ENCODE measurements at regions not wholly inside any gene's neighbourhood (a gene's known extent, or its start where the extent isn't known, plus 50 kb on each side); places are given as distances from the start of the nearest gene placed in this dataset.

DNA sequence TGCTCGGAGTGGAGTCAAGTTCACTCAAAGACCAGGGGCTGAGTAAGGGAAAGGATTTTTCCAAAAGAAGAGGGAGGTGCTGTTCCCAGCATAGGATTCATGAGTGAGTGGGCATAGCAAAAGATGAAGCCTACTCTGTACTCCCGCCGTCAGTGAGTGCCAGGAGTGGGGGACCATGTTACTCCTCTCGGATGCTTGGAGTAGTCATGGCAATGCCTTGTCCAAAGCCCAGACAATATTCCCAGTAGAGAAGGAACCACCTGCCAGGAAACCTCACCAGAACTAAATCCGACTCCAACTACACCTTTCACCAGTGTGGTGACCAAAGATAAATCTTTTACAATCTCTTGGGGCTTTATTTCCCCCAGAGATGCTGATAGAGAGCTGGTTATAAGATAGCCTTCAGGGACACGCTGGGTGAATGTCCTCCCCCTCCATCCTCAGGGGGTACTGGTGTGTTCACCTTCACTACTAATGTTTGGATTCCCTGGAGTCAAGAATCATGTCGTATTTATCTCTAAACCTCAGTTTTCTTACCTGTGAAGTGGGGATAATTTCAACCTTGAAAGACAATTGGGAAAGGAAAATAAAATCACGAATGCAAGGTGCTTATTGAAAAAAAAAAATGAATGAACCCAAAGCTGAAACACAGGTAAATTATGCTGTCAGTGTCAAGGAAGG lies 165.2 kb downstream of the NSG2 start:
- no peak overlapping the region for H3K27ac ChIP-seq
- no peaks in the 10 kb centered on the region for H3K9me3 ChIP-seq
- 58 to 61% methylated on average over 3 to 4 of the region's 8 CpGs for WGBS, 2 donors (ENCODE audit: low coverage in 1 of 2)
- ATAC-seq, result no peak
- peaks cover 64% of the 10 kb centered on the region for H3K27me3 ChIP-seq
- H3K36me3 ChIP-seq, result no peaks in the 10 kb centered on the region
- H3K4me3 ChIP-seq, result no peak overlapping the region
- H3K4me1 ChIP-seq, result no peaks in the 10 kb centered on the region
- TF ChIP-seq EP300 (IDR thresholded peaks at IDR 0.05), result no peak
- no peak for TF ChIP-seq POLR2A (IDR thresholded peaks at IDR 0.05)
- TF ChIP-seq POLR2AphosphoS5 (IDR thresholded peaks at IDR 0.05), result no peak

DNA sequence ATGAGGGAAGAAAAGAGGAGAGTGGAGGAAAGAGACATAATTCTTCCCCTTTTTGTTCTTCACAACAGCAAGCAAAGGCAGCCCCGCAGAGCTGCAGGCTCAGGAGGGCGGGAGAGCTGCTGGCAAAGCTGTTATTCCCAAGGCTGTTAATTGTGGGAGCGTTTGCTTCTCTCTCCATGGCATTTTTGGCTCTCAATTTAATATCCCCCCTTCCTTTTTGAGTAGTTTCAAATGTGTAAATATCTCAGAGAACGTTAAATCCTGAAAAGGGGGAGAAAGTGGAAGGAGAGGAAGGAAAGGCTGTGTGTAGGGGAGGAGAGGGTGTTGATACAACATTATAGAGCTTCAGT lies 165.7 kb downstream of the NSG2 start:
- H3K4me3 ChIP-seq, result no peak overlapping the region
- H3K27me3 ChIP-seq, result peaks cover 62% of the 10 kb centered on the region
- no peak for TF ChIP-seq POLR2A (IDR thresholded peaks at IDR 0.05)
- TF ChIP-seq, protein P1, sequence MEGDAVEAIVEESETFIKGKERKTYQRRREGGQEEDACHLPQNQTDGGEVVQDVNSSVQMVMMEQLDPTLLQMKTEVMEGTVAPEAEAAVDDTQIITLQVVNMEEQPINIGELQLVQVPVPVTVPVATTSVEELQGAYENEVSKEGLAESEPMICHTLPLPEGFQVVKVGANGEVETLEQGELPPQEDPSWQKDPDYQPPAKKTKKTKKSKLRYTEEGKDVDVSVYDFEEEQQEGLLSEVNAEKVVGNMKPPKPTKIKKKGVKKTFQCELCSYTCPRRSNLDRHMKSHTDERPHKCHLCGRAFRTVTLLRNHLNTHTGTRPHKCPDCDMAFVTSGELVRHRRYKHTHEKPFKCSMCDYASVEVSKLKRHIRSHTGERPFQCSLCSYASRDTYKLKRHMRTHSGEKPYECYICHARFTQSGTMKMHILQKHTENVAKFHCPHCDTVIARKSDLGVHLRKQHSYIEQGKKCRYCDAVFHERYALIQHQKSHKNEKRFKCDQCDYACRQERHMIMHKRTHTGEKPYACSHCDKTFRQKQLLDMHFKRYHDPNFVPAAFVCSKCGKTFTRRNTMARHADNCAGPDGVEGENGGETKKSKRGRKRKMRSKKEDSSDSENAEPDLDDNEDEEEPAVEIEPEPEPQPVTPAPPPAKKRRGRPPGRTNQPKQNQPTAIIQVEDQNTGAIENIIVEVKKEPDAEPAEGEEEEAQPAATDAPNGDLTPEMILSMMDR (IDR thresholded peaks at IDR 0.05), result no peak
- no peak for TF ChIP-seq EP300 (IDR thresholded peaks at IDR 0.05)
- no peak for TF ChIP-seq POLR2AphosphoS5 (IDR thresholded peaks at IDR 0.05)
- no peaks in the 10 kb centered on the region for H3K4me1 ChIP-seq
- no peaks in the 10 kb centered on the region for H3K36me3 ChIP-seq
- H3K27ac ChIP-seq, result no peak overlapping the region
- 34 to 67% methylated on average over 2 to 4 of the region's 4 CpGs for WGBS, 2 donors (ENCODE audit: low coverage in 1 of 2)
- no peak for ATAC-seq
- H3K9me3 ChIP-seq, result no peaks in the 10 kb centered on the region

DNA sequence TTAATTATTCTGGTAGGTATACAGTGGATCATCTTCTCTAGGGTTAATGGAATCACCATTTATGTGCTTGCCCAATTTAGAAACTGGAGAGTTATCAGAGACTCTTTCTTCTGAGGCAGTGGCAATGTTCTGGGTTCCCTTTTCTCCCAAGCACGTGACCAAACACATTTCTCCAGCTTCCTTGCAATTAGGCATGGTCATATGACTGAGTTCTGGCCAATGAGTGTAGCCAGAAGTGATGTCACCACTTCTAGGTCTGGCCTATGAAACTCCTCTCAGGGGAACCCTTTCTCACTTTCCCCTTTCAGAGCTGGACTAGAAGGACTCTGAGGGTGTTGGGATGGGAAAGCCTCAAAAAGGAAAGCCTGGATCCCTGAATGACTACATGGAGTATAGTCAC lies 172.0 kb downstream of the NSG2 start:
- Histone ChIP-seq H3K4me1 (no peaks in the 10 kb centered on the region), H3K9me3 (peaks cover 0 to 25% (median 0%) of the 10 kb centered on the region in 3 donors), H3K4me3 (no peak overlapping the region), H3K36me3 (no peaks in the 10 kb centered on the region), H3K27me3 (peaks cover 21% of the 10 kb centered on the region), H3K27ac (no peak overlapping the region)
- no peak for TF ChIP-seq POLR2A (IDR thresholded peaks at IDR 0.05)
- no peak for TF ChIP-seq EP300 (IDR thresholded peaks at IDR 0.05)
- TF ChIP-seq, protein P1 (IDR thresholded peaks at IDR 0.05), result no peak
- no peak for TF ChIP-seq POLR2AphosphoS5 (IDR thresholded peaks at IDR 0.05)
- WGBS, 2 donors (ENCODE audit: low coverage in 1 of 2), result 18 to 71% methylated on average over 1 of the region's 1 CpG
- ATAC-seq, result no peak

DNA sequence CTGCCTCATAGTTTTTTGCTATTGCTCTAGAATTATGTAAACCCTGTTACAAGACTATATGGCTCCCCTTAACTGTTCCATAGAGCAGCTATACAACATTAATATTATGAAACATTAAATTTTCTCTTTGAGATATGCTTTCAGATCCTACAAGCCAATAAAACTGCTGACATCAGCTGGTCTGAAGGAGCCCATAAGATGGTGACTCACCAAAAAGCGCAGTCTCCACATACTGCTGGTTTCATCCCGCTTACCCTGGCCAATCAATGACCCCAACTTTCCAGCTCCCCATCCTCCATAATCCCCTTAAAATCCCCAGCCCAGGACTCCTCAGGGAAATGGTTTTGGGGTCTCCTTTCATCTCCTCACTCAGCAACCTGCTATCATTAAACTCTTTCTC lies 172.7 kb downstream of the NSG2 start:
- H3K9me3 ChIP-seq, result peaks cover 0 to 25% (median 0%) of the 10 kb centered on the region in 3 donors
- WGBS, 2 donors (ENCODE audit: low coverage in 1 of 2), result 94 to 100% methylated on average over 2 of the region's 2 CpGs
- no peak for TF ChIP-seq POLR2A (IDR thresholded peaks at IDR 0.05)
- TF ChIP-seq, protein P1 (IDR thresholded peaks at IDR 0.05), result no peak
- no peak for TF ChIP-seq POLR2AphosphoS5 (IDR thresholded peaks at IDR 0.05)
- TF ChIP-seq EP300 (IDR thresholded peaks at IDR 0.05), result no peak
- H3K27ac ChIP-seq, result no peak overlapping the region
- no peak overlapping the region for H3K4me3 ChIP-seq
- no peaks in the 10 kb centered on the region for H3K36me3 ChIP-seq
- no peak for ATAC-seq
- no peaks in the 10 kb centered on the region for H3K4me1 ChIP-seq
- peaks cover 25% of the 10 kb centered on the region for H3K27me3 ChIP-seq

DNA sequence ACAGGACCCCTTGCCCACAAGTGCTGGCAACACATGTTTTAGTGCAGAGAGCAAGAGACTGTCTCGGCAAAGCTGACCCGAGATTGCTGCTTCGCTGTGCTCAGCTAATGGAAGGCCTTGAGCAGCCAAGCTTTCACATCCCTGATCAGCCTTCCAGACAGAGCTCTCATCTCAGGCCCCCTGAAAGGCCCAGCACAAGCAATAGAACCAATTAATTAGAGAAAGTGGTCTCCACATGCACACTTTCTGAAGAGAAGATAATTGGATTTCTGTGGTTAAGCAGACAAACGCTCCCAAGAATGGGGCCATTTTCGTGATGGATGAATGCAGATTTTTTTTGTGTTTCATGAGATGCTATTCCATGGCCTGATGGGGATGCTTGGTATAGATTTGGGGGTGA lies 174.9 kb downstream of the NSG2 start:
- no peak overlapping the region for H3K27ac ChIP-seq
- no peak for TF ChIP-seq EP300 (IDR thresholded peaks at IDR 0.05)
- TF ChIP-seq, protein P1 (IDR thresholded peaks at IDR 0.05), result no peak
- TF ChIP-seq POLR2AphosphoS5 (IDR thresholded peaks at IDR 0.05), result no peak
- TF ChIP-seq POLR2A (IDR thresholded peaks at IDR 0.05), result no peak
- peaks cover 14% of the 10 kb centered on the region for H3K27me3 ChIP-seq
- H3K36me3 ChIP-seq, result no peaks in the 10 kb centered on the region
- H3K4me3 ChIP-seq, result no peak overlapping the region
- 82 to 92% methylated on average over 5 of the region's 5 CpGs for WGBS, 2 donors (ENCODE audit: low coverage in 1 of 2)
- ATAC-seq, result no peak
- H3K4me1 ChIP-seq, result no peaks in the 10 kb centered on the region
- H3K9me3 ChIP-seq, result peaks cover 0 to 25% (median 0%) of the 10 kb centered on the region in 3 donors

Data from gastroesophageal sphincter (tissue), 4 donors.